AG10803 (cell line): ENCODE measurements at regions not wholly inside any gene's neighbourhood (a gene's known extent, or its start where the extent isn't known, plus 50 kb on each side); places are given as distances from the start of the nearest gene placed in this dataset.
"Not testable (repeated sequence)": the region's sequence is repeated elsewhere in the genome, so short reads cannot be mapped to it uniquely, and the experiment has no call there.

Experiments
- DNase-seq: peaks from one replicate; pipeline ENCODE4 v3.0.0; 2010; ENCODE audit warnings: low read depth
- H3K4me3 ChIP-seq: 2 replicates; pipeline ENCODE4 v1.5.1; 2011; ENCODE audit warnings: mild to moderate bottlenecking, low read length, control low read depth
- TF ChIP-seq, protein P1 (sequence below): conservative IDR thresholded peaks from 2 replicates; pipeline ENCODE4 v1.5.1; 2011; ENCODE audit warnings: mild to moderate bottlenecking, low read length, control low read depth, inconsistent platforms

- H3K4me3 ChIP-seq = no peak overlapping the region
- DNase-seq = no peak
- TF ChIP-seq, protein P1, sequence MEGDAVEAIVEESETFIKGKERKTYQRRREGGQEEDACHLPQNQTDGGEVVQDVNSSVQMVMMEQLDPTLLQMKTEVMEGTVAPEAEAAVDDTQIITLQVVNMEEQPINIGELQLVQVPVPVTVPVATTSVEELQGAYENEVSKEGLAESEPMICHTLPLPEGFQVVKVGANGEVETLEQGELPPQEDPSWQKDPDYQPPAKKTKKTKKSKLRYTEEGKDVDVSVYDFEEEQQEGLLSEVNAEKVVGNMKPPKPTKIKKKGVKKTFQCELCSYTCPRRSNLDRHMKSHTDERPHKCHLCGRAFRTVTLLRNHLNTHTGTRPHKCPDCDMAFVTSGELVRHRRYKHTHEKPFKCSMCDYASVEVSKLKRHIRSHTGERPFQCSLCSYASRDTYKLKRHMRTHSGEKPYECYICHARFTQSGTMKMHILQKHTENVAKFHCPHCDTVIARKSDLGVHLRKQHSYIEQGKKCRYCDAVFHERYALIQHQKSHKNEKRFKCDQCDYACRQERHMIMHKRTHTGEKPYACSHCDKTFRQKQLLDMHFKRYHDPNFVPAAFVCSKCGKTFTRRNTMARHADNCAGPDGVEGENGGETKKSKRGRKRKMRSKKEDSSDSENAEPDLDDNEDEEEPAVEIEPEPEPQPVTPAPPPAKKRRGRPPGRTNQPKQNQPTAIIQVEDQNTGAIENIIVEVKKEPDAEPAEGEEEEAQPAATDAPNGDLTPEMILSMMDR = no peak
These were observed 66.7 kb upstream of the LARGE1 start for GRCh38 chr22:33986954-33987353.

- DNase-seq, H3K4me3 ChIP-seq: not testable (repeated sequence)
These were observed 69.0 kb upstream of the LARGE1 start for GRCh38 chr22:33989263-33989662.

GRCh38 chr22:33991620-33992019 is 71.3 kb upstream of the LARGE1 start:
- TF ChIP-seq, protein P1 = no peak
- no peak overlapping the region for H3K4me3 ChIP-seq
- DNase-seq = no peak

DNA sequence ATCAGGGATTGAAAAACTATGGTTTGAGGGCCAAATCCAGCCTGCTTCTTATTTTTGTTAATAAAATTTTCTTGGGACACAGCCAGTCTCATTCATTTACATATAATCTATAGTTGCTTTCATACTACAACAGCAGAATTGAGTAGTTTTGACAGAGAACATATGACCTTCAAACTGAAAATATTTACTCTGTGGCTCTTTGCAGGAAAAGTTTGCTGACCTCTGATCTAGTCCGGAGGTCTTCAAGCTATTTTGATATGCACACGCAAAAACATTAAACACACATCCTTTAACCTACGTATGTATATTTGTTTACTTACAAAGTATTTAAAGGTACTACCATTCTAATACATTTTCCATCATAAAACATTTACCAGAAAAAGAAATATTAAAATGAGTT is 76.5 kb upstream of the LARGE1 start:
- DNase-seq = no peak
- TF ChIP-seq, protein P1 = no peak
- H3K4me3 ChIP-seq = no peak overlapping the region

DNA sequence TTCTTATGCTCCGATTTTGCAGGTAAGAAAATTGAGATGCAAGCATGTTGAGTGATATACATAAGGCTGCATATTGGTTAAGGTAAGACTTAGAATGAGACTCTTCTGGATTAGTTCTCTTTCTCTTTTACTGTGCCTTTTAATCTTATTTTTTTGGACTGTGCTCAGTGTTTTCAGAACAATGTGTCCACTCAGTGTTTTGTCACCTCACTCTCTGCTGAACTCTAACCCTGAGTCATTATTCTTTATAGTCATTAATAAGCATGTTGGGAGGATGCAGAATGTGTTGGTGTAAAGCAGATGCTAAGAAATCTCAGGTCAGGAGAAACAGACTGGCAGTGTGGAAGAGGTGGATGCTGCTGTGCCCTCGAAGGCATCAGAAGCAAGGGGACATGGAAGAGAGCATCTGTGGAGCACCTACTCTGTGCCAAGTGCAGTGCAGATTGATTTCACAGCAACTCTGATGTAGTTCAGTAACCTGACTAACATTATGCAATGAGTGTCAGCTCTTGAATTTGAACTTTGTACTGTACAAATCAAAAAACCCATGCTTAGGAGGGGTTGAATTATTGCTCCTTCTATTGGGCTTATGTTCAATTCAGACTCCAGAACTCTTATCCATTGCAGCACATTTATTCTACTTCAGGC is 80.7 kb upstream of the LARGE1 start:
- no peak for DNase-seq
- TF ChIP-seq, protein P1 = no peak
- H3K4me3 ChIP-seq = no peak overlapping the region

DNA sequence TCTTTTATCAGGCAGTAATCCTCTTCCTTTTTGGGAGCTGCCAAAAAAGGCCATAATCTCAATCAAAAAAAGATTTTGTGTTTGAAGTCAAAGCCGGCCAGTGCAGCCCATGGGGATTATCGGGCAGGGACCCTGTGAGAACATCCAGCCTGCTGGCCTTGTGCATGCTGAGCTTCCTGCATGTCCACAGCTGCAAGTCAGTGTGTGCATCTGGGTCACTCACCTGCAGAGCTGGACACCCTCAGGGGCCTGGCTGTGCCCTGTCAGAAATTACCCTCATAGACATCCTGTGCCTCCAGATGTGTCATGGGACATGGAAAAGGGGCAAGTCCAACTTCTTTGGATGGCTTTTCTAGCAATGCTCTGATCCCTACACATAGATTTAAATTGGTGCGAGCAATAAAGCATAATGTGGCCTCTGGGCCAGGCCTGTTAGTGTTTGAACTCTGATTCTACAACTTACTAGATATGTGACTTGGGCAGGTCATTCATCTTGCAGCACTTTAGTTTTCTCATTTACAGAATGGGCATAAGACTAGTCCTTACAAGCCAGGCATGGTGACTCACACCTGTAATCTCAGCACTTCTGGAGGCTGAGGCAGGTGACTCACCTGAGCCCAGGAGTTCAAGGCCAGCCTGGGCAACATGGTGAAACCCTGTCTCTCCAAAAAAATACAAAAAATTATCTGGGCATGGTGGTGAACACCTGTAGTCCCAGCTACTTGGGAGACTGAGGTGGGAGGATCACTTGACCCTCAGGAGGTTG is 81.6 kb upstream of the LARGE1 start:
- DNase-seq = no peak
- no peak overlapping the region for H3K4me3 ChIP-seq
- TF ChIP-seq, protein P1 = no peak

GRCh38 chr22:34004058-34004457 is 83.8 kb upstream of the LARGE1 start:
- no peak overlapping the region for H3K4me3 ChIP-seq
- TF ChIP-seq, protein P1 = no peak
- no peak for DNase-seq
